ENCODE measurements at regions not wholly inside any gene's neighbourhood (a gene's known extent, or its start where the extent isn't known, plus 50 kb on each side); places are given as distances from the start of the nearest gene placed in this dataset.
A peak's percentile ranks its signal among the peaks of the same experiment; 100 is the strongest.

DNA sequence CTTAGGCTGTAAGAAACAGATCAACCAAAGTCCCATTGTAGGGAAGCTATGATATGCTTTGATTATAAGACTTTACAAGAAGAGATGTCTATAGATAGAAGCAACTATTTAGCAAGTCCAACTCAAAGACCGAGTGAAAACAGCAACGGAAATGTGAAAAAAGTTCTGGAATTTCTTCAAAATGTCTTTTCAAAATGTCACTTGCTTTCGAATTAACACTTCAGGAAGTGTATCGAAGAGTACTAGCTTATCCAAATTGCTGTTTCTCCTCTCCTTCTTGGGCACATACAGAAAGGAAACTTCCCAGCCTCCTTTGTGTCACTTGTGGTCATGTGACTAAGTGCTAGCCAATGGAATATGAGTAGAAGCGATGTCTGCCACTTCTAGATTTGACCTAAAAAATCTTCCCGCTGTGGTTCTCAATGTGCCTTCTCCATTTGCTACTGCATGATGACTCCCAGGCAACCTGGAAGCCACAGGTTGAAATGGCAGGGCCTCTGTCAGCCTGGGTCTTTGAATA lies 89.9 kb downstream of the TSEN15 start:
- no peak for DNase-seq (ENCODE audit: low spot score)

DNA sequence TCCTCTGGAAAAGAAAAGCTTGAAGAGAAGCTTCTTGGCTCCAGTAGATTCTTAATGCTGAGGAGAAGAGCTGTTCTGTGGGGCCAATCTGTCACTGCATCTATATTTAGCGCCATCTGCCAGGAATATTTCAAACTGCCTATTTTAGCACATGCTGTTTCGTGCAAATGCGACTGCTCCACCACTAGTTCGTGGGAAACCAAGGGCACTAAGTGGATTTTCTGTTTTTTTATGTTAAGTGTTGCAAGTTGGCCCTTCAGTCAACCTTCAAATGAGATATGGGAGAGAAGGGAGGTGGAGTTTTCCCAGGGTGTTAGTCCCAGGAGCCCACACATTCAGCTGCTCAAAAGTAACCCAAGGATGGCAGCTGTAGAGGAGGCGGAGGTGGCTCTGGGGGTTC lies 91.9 kb downstream of the TSEN15 start:
- no peak for DNase-seq (ENCODE audit: low spot score)

GRCh38 chr1:184145083-184145482 lies 93.6 kb downstream of the TSEN15 start:
- no peak for DNase-seq (ENCODE audit: low spot score)

- no peak for DNase-seq (ENCODE audit: low spot score)
Measured at GRCh38 chr1:184146202-184146601, 94.7 kb downstream of the TSEN15 start.

DNA sequence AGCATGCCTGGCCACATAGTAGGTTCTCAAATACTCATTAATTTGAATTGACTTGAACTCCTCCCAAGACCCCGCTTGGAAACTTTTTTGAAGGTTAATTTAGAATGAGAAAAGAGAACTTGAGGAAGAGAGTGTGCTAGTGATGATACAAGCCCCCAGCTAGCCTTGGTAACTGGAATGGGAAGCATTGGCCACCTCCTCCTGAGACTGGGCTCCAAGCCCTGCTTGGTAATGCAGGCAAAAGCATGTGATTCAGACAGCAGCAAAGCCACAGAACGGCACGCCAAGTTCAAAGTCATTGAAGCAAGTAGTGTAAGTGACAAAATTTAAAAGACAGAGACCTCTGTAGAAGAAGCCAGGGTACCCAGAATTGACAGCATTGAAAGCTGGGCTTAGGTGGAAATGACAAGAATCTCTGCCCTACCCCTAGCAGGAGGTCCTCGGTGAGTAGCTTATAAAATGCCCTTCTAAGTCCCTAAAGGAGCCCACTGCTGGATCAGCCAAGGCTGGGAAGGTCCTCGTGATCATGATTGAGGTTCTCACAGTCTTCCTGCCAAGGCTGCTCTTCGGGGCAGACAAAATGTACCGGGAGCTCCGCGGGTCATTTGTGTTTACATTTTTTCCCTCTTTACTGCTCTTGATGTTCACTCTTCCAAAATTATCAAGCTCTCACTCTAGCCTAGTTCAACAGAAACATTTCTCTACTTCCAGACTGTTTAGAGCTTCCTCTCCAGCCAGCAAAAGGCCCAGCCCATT lies 99.4 kb downstream of the TSEN15 start:
- no peak for DNase-seq (ENCODE audit: low spot score)

- peak; percentile 40 for DNase-seq (ENCODE audit: low spot score)
Measured at GRCh38 chr1:184152434-184152898, 100.9 kb downstream of the TSEN15 start.

- no peak for DNase-seq (ENCODE audit: low spot score)
Measured at GRCh38 chr1:184152974-184153373, 101.4 kb downstream of the TSEN15 start.

- no peak for DNase-seq (ENCODE audit: low spot score)
Measured at GRCh38 chr1:184153731-184154130, 102.2 kb downstream of the TSEN15 start.

- no peak for DNase-seq (ENCODE audit: low spot score)
Measured at GRCh38 chr1:184156521-184157393, 105.2 kb downstream of the TSEN15 start.

GRCh38 chr1:184157394-184157742 lies 105.8 kb downstream of the TSEN15 start:
- no peak for DNase-seq (ENCODE audit: low spot score)

- DNase-seq (ENCODE audit: low spot score) = no peak
Measured at GRCh38 chr1:184158896-184159681, 107.6 kb downstream of the TSEN15 start.

GRCh38 chr1:184160236-184160635 lies 108.7 kb downstream of the TSEN15 start:
- no peak for DNase-seq (ENCODE audit: low spot score)

DNA sequence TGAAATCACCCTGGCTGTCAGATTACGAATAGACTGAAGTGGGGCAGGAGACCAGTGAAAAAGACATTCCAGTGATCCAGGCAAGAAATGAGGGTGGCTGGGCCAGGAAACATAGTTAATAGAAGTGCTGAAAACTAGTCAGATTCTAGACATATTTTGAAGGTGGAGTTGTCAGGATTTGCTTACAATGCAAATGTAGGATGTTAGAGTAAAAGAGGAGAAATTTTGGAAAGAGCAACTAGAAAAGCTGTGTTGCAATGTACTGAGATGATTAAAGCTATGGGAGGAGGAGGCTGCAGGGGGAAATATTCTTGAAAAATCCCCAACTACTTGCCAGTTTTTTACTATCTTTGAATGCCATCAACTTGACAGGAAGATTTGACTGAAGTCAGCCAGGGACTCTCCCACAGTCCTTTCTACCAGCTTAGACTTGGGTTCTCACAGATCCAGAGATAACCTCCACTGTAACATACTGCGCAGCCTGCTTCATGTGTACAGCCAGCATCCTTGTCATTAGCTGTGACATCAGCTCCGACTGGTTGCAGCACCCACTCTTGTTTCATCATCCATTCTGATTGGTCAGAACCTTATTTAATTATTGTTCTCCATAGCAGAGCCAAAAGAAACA lies 109.7 kb downstream of the TSEN15 start:
- no peak for DNase-seq (ENCODE audit: low spot score)

- DNase-seq (ENCODE audit: low spot score) = no peak
Measured at GRCh38 chr1:184162281-184162680, 110.8 kb downstream of the TSEN15 start.

- DNase-seq (ENCODE audit: low spot score) = peak; percentile 76
Measured at GRCh38 chr1:184163674-184164465, 112.3 kb downstream of the TSEN15 start.

GRCh38 chr1:184164536-184164935 lies 113.0 kb downstream of the TSEN15 start:
- no peak for DNase-seq (ENCODE audit: low spot score)

DNA sequence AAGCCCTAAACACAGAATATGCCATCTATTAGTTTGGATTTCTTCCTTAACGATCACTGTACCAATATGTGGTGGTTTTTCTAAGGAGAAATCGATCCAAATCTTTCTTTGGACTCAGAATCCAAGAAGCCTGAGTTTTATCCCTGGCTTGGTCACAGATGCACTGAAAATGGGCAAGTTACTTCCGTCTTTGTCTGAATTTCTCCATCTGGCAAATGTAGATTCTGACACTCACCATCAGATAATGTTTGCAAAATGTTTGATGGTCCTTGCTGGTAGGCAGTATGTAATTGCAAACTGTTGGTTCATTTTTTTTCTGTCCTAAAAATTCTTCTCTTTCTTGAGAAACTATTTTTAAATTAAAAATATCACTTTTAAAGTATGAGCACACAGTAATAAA lies 115.0 kb downstream of the TSEN15 start:
- no peak for DNase-seq (ENCODE audit: low spot score)

- DNase-seq (ENCODE audit: low spot score) = no peak
Measured at GRCh38 chr1:184167352-184167751, 115.8 kb downstream of the TSEN15 start.

- DNase-seq (ENCODE audit: low spot score) = no peak
Measured at GRCh38 chr1:184170719-184171118, 119.2 kb downstream of the TSEN15 start.

GRCh38 chr1:184176058-184176457 lies 124.5 kb downstream of the TSEN15 start:
- no peak for DNase-seq (ENCODE audit: low spot score)

- no peak for DNase-seq (ENCODE audit: low spot score)
Measured at GRCh38 chr1:184181044-184181443, 129.5 kb downstream of the TSEN15 start.
